K562 (cell line): ENCODE measurements at regions not wholly inside any gene's neighbourhood (a gene's known extent, or its start where the extent isn't known, plus 50 kb on each side); places are given as distances from the start of the nearest gene placed in this dataset.
A peak's percentile ranks its signal among the peaks of the same experiment; 100 is the strongest.

Source experiments
- ATAC-seq: fragments of 200-7000 bp; cut with Tn5 transposase; 3 replicates; pipeline ENCODE4 v1.9.1; 2020; ENCODE audit warnings: moderate library complexity
- BruUV-seq: library from RNA; stranded (reverse); fragments of 400-500 nt; replicated peaks from 2 replicates; lab custom pipeline; 2021; lab: Mats Ljungman, UMichigan
- CTCF ChIA-PET: fragments of 300-600 bp; formaldehyde crosslinking; extraction: SDS; loops from one replicate; lab custom pipeline; 2021; ENCODE audit warnings: low intra/inter-chr PET ratio; lab: Yijun Ruan, JAX
- POLR2A ChIA-PET: fragments of 300-600, 350-650 bp; sonication (Branson Sonifier 250); formaldehyde crosslinking; extraction: SDS; loops from one replicate; lab custom pipeline; 2021; ENCODE audit warnings: antibody characterized with exemption, inconsistent platforms; lab: Yijun Ruan, JAX
- DNase-seq, 4 experiments: peaks; one replicate each; pipeline versions ENCODE4 v3.0.0 to v3.0.0-alpha.2; 2011 to 2018; ENCODE audit warnings: low spot score in 3 of 4, mixed read lengths in 3 of 4; ENCODE audit errors: extremely low read depth in 1 of 4
- FAIRE-seq: peaks from 2 replicates; lab custom pipeline; 2011; peaks lifted over from hg19 to GRCh38; lab: Jason Lieb, UNC
- H2AFZ ChIP-seq: 2 replicates; pipeline ENCODE4 v1.6.0; 2011; ENCODE audit warnings: low read depth, low read length, control low read depth, inconsistent platforms
- H3K27ac ChIP-seq: fragments of 200-600 bp; 3 replicates; pipeline ENCODE4 v1.8.0; 2011; ENCODE audit warnings: low read depth, mild to moderate bottlenecking, control low read depth, inconsistent platforms, low read length, moderate library complexity, mixed read lengths; ENCODE audit errors: extremely low read depth
- H3K27me3 ChIP-seq, 2 experiments: fragments of 300-600 bp in 1 of 2; 2 replicates in 1 of 2; 3 replicates in 1 of 2; pipeline versions ENCODE4 v1.6.0 to v1.8.0; 2011; ENCODE audit warnings: inconsistent platforms in 2 of 2, low read length in 2 of 2, mild to moderate bottlenecking in 1 of 2, mixed read lengths in 1 of 2, moderate library complexity in 1 of 2; ENCODE audit not compliant: control insufficient read depth in 2 of 2, insufficient read depth in 2 of 2
- H3K36me3 ChIP-seq: fragments of 300-600 bp; 3 replicates; pipeline ENCODE4 v1.8.0; 2011; ENCODE audit warnings: mild to moderate bottlenecking, low read length, inconsistent platforms; ENCODE audit not compliant: control insufficient read depth, insufficient read depth
- H3K4me1 ChIP-seq, 2 experiments: fragments of 200-600 bp in 1 of 2; replicated peaks in 1 of 2; 2 replicates in 1 of 2; 3 replicates in 1 of 2; pipeline versions ENCODE4 v1.5.1 to v1.8.0; 2011; ENCODE audit warnings: inconsistent platforms in 2 of 2, low read length in 2 of 2, mild to moderate bottlenecking in 1 of 2, mixed read lengths in 1 of 2, moderate library complexity in 1 of 2; ENCODE audit not compliant: control insufficient read depth in 2 of 2, insufficient read depth in 2 of 2
- H3K4me2 ChIP-seq: 2 replicates; pipeline ENCODE4 v1.6.1; 2011; ENCODE audit warnings: low read length, control low read depth, inconsistent platforms, mixed read lengths; ENCODE audit not compliant: insufficient read depth
- H3K4me3 ChIP-seq: fragments of 200-600 bp; sonication (generic), shearing (Covaris generic); 2 replicates; pipeline ENCODE4 v1.5.1; 2016; ENCODE audit warnings: control low read depth, inconsistent platforms
- H3K79me2 ChIP-seq: fragments of 200-600 bp; 3 replicates; pipeline ENCODE4 v1.8.0; 2011; ENCODE audit warnings: low read length, inconsistent platforms; ENCODE audit not compliant: control insufficient read depth, insufficient read depth
- H3K9ac ChIP-seq, 2 experiments: 2 replicates each; pipeline versions ENCODE4 v1.6.0 to v1.6.1; 2011; ENCODE audit warnings: low read depth in 2 of 2, low read length in 2 of 2, control low read depth in 1 of 2, inconsistent platforms in 1 of 2, mild to moderate bottlenecking in 1 of 2, mixed read lengths in 1 of 2; ENCODE audit not compliant: insufficient read depth in 1 of 2
- H3K9me1 ChIP-seq: one replicate; pipeline ENCODE4 v1.6.0; 2011; ENCODE audit warnings: inconsistent platforms, mild to moderate bottlenecking, low read length, moderate library complexity; ENCODE audit not compliant: control insufficient read depth, insufficient read depth
- H3K9me3 ChIP-seq: replicated peaks from 2 replicates; pipeline ENCODE4 v1.5.1; 2011; ENCODE audit warnings: low read depth, low read length, inconsistent platforms; ENCODE audit not compliant: control insufficient read depth, insufficient read depth
- H4K20me1 ChIP-seq: replicated peaks from 2 replicates; pipeline ENCODE4 v1.6.1; 2011; ENCODE audit warnings: low read length, inconsistent platforms, mixed read lengths; ENCODE audit not compliant: control insufficient read depth, insufficient read depth
- ARHGAP35 ChIP-seq: fragments of 450-650 bp; IDR thresholded peaks from 2 replicates; pipeline ENCODE4 v1.6.1; 2018; ENCODE audit not compliant: partially characterized antibody
- CHD2 ChIP-seq: IDR thresholded peaks from 2 replicates; pipeline ENCODE4 v1.6.1; 2011; ENCODE audit warnings: low read depth, low read length
- SIN3A ChIP-seq, 2 experiments: fragments of 150-350 bp in 1 of 2; IDR thresholded peaks; 2 replicates each; pipeline ENCODE4 v1.6.1; 2011 to 2016; ENCODE audit warnings: borderline replicate concordance in 2 of 2, low read depth in 2 of 2, low read length in 2 of 2, mild to moderate bottlenecking in 2 of 2, moderate library complexity in 2 of 2; ENCODE audit not compliant: control insufficient read depth in 1 of 2
- STAG1 ChIP-seq: sonication (generic); formaldehyde crosslinking; IDR thresholded peaks from 2 replicates; pipeline ENCODE4 v1.5.0; 2020; ENCODE audit warnings: missing genetic modification reagents, borderline replicate concordance
- ZFP1 ChIP-seq: fragments of 450-650 bp; formaldehyde crosslinking; IDR thresholded peaks from 2 replicates; pipeline ENCODE4 v1.4.0; 2020; ENCODE audit warnings: mild to moderate bottlenecking, mixed read lengths
- ZNF140 ChIP-seq: fragments of 250-450 bp; sonication (Bioruptor Pico); IDR thresholded peaks from 2 replicates; pipeline ENCODE4 v1.8.0; 2021; ENCODE audit warnings: moderate library complexity, mild to moderate bottlenecking, inconsistent platforms
- ZNF184 ChIP-seq: sonication (generic); formaldehyde crosslinking; IDR thresholded peaks from 2 replicates; pipeline ENCODE4 v1.5.0; 2020; ENCODE audit warnings: missing genetic modification reagents
- ZNF644 ChIP-seq: fragments of 200-800 bp; sonication (Bioruptor generic); IDR thresholded peaks from 2 replicates; pipeline ENCODE4 v1.6.1; 2016; ENCODE audit warnings: low read depth, missing genetic modification characterization, missing compliant biosample characterization
- WGBS: fragments of 100-300 bp; shearing (Covaris generic); methylation state at CpG from one replicate; pipeline ENCODE4 v1.1.6; 2016; ENCODE audit warnings: low coverage, mixed read lengths; ENCODE audit not compliant: insufficient coverage; ENCODE audit errors: missing lambda C conversion rate; 5-methylcytosine and 5-hydroxymethylcytosine counted together
- in situ Hi-C: fragments of 300-500 bp; cut with MboI; formaldehyde crosslinking; loops from 4 replicates; pipeline ENCODE4 v1.15.0; 2018; ENCODE audit warnings: inconsistent platforms, mixed read lengths
- intact Hi-C: fragments of 100-400 bp; cut with micrococcal nuclease; formaldehyde crosslinking; loops from 2 replicates; pipeline ENCODE4 v1.14.2; 2022
- TF ChIP-seq, protein P1 (sequence below): sonication (generic); formaldehyde crosslinking; IDR thresholded peaks from 2 replicates; pipeline ENCODE4 v1.8.0; 2022; ENCODE audit warnings: missing genetic modification reagents, mild to moderate bottlenecking, borderline replicate concordance
- TF ChIP-seq, protein P2 (sequence below), 2 experiments: IDR thresholded peaks; 2 replicates each; pipeline ENCODE4 v1.6.1; 2011; ENCODE audit warnings: borderline replicate concordance in 1 of 2, control low read depth in 1 of 2, low read depth in 1 of 2, low read length in 1 of 2, mild to moderate bottlenecking in 1 of 2, mixed read lengths in 1 of 2, moderate library complexity in 1 of 2; ENCODE audit not compliant: insufficient read depth in 1 of 2, insufficient read length in 1 of 2, poor library complexity in 1 of 2, severe bottlenecking in 1 of 2; ENCODE audit errors: extremely low read depth in 1 of 2
- TF ChIP-seq, protein P3 (sequence below), 2 experiments: fragments of 450-650 bp in 1 of 2; sonication (generic) in 1 of 2; formaldehyde crosslinking; conservative IDR thresholded peaks; 2 replicates each; pipeline versions ENCODE4 v1.4.0 to v1.8.1; 2020 to 2022; ENCODE audit warnings: mild to moderate bottlenecking in 1 of 2, missing genetic modification reagents in 1 of 2
- TF ChIP-seq, protein P4 (sequence below): fragments of 450-650 bp; IDR thresholded peaks from 2 replicates; pipeline ENCODE4 v1.6.1; 2016; ENCODE audit warnings: borderline replicate concordance
- TF ChIP-seq, protein P5 (sequence below): sonication (generic); formaldehyde crosslinking; IDR thresholded peaks from 2 replicates; pipeline ENCODE4 v1.5.0; 2020; ENCODE audit warnings: missing genetic modification reagents

DNA sequence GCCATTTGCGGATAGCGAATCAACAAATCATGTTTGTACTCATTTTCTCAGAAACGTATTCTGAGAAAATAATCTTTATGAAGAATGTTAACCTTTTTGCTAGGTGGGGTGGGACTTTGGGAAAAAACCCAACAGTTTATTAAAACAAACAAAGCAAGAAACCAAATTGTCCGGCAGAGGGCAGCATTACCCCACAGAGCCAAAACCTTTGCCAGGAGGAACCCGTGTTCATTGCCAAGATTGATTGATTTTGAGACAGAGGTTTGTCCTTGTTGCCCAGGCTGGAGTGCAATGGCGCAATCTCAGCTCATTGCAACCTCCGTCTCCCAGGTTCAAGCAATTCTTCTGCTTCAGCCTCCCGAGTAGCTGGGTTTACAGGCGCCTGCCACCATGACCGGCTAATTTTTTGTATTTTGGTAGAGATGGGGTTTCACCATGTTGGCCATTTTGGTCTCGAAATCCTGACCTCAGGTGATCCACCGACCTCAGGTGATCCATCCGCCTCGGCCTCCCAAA lies 70.8 kb upstream of the RHOU start:
- Histone ChIP-seq H3K4me3 (no peak overlapping the region), H3K4me1 (no peaks in the 10 kb centered on the region), H3K27me3 (no peaks in the 10 kb centered on the region), H3K27ac (no peak overlapping the region), H3K79me2 (no peaks in the 10 kb centered on the region), H3K9me1 (no peaks in the 10 kb centered on the region), H3K9ac (no peak overlapping the region), H3K4me2 (no peak overlapping the region), H3K36me3 (no peaks in the 10 kb centered on the region), H4K20me1 (no peaks in the 10 kb centered on the region), H2AFZ (no peak overlapping the region), H3K9me3 (no peaks in the 10 kb centered on the region)
- FAIRE-seq (peak; percentile 93), DNase-seq (peak; percentile 68 to 81 (median 80)), ATAC-seq (peak; percentile 84)
- BruUV-seq = no TSS peak
- POLR2A ChIA-PET = interaction anchor here (0.6 to 1.1 kb wide), 3 partner anchors 558 to 563 kb away, joined by 3 read pairs; no protein-coding TSS in a partner anchor
- in situ Hi-C loops (no loop called here), intact Hi-C loops (loop anchor here (1.0 kb wide), 1 partner anchor 563 kb away; no protein-coding TSS in a partner anchor)
- 7% methylated on average over 14 of the region's 14 CpGs for WGBS
- CTCF ChIA-PET = interaction anchor here (0.6 to 1.8 kb wide), 5 partner anchors 10 to 850 kb away, joined by 3 to 17 read pairs (median 3); no protein-coding TSS in a partner anchor
- TF ChIP-seq CHD2 (no peak), SIN3A (IDR thresholded peaks at IDR 0.05; ENCODE audit: borderline replicate concordance in 2 of 2, control insufficient read depth in 1 of 2, low read depth in 2 of 2, low read length in 2 of 2) (no peak), ZFP1 (CRISPR knock-in tag) (no peak), ZNF140 (CRISPR knock-in tag) (no peak), ARHGAP35 (no peak), ZNF184 (no peak), ZNF644 (tag) (no peak), STAG1 (peak; percentile 78; the same call in 1 of the 2 replicates)
- TF ChIP-seq, protein P1, sequence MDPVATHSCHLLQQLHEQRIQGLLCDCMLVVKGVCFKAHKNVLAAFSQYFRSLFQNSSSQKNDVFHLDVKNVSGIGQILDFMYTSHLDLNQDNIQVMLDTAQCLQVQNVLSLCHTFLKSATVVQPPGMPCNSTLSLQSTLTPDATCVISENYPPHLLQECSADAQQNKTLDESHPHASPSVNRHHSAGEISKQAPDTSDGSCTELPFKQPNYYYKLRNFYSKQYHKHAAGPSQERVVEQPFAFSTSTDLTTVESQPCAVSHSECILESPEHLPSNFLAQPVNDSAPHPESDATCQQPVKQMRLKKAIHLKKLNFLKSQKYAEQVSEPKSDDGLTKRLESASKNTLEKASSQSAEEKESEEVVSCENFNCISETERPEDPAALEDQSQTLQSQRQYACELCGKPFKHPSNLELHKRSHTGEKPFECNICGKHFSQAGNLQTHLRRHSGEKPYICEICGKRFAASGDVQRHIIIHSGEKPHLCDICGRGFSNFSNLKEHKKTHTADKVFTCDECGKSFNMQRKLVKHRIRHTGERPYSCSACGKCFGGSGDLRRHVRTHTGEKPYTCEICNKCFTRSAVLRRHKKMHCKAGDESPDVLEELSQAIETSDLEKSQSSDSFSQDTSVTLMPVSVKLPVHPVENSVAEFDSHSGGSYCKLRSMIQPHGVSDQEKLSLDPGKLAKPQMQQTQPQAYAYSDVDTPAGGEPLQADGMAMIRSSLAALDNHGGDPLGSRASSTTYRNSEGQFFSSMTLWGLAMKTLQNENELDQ = no peak
- TF ChIP-seq, protein P2, sequence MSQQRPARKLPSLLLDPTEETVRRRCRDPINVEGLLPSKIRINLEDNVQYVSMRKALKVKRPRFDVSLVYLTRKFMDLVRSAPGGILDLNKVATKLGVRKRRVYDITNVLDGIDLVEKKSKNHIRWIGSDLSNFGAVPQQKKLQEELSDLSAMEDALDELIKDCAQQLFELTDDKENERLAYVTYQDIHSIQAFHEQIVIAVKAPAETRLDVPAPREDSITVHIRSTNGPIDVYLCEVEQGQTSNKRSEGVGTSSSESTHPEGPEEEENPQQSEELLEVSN (IDR thresholded peaks at IDR 0.05; ENCODE audit: borderline replicate concordance in 1 of 2, extremely low read depth in 1 of 2, insufficient read depth in 1 of 2, insufficient read length in 1 of 2, low read depth in 1 of 2, low read length in 1 of 2, poor library complexity in 1 of 2, severe bottlenecking in 1 of 2) = no peak
- TF ChIP-seq, protein P3, sequence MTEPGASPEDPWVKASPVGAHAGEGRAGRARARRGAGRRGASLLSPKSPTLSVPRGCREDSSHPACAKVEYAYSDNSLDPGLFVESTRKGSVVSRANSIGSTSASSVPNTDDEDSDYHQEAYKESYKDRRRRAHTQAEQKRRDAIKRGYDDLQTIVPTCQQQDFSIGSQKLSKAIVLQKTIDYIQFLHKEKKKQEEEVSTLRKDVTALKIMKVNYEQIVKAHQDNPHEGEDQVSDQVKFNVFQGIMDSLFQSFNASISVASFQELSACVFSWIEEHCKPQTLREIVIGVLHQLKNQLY (CRISPR knock-in tag; conservative IDR thresholded peaks at IDR 0.05) = no peak
- TF ChIP-seq, protein P4, sequence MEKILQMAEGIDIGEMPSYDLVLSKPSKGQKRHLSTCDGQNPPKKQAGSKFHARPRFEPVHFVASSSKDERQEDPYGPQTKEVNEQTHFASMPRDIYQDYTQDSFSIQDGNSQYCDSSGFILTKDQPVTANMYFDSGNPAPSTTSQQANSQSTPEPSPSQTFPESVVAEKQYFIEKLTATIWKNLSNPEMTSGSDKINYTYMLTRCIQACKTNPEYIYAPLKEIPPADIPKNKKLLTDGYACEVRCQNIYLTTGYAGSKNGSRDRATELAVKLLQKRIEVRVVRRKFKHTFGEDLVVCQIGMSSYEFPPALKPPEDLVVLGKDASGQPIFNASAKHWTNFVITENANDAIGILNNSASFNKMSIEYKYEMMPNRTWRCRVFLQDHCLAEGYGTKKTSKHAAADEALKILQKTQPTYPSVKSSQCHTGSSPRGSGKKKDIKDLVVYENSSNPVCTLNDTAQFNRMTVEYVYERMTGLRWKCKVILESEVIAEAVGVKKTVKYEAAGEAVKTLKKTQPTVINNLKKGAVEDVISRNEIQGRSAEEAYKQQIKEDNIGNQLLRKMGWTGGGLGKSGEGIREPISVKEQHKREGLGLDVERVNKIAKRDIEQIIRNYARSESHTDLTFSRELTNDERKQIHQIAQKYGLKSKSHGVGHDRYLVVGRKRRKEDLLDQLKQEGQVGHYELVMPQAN = no peak
- TF ChIP-seq, protein P5, sequence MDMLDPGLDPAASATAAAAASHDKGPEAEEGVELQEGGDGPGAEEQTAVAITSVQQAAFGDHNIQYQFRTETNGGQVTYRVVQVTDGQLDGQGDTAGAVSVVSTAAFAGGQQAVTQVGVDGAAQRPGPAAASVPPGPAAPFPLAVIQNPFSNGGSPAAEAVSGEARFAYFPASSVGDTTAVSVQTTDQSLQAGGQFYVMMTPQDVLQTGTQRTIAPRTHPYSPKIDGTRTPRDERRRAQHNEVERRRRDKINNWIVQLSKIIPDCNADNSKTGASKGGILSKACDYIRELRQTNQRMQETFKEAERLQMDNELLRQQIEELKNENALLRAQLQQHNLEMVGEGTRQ = no peak
